ENCODE measurements at regions not wholly inside any gene's neighbourhood (a gene's known extent, or its start where the extent isn't known, plus 50 kb on each side); places are given as distances from the start of the nearest gene placed in this dataset.

DNA sequence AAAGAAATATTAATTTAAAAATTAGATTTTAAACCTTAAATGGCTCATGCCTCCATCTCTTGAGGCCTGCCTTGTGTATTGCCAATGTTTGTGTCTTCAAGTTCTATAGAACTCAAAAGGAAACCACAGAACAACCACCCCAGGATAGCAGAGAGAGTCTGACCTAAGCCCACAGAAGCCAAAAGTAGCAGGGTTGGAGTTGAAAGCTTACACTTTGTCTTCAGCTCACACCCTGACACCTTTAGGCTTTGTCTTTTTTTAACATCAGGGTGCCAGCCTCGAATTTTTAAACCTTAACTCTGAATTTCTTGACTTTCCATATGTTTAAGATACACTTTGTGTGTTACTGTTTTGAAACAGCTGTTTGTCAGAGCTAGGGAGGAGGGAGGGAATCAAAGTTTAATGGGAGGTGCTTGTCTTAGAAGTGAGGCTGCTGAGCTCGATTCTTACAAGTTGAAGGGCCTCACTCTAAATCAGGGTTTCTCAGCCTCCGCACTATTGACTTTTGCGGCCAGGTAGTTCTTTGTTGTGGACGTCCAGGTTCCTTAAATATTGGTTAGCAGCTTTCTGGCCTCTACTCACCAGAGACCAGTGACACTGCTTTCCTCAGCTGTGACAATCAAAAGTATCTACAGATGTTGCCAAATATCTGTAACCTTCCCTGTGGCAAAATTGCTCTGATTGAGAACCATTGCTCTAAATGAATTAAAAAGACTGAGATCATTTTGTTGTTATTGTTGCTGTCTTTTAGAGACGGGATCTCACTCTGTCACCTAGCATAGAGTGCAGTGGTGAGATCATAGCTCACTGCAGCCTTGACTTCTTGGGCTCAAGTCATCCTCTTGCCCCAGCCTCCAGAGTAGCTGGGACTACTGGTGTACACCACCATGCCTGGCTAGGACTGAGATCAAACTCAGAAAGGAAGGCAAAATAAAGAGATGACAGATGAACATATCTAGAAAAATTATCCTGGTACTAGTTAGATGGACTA, 139.2 kb upstream of the EOMES start:
- DNase-seq: no peak

GRCh38 chr3:27865731-27866130, 143.6 kb upstream of the EOMES start:
- no peak for DNase-seq

- no peak for DNase-seq
Measured at GRCh38 chr3:27869152-27869551, 147.0 kb upstream of the EOMES start.

- no peak for DNase-seq
Measured at GRCh38 chr3:27877061-27878013, 155.2 kb upstream of the EOMES start.

DNA sequence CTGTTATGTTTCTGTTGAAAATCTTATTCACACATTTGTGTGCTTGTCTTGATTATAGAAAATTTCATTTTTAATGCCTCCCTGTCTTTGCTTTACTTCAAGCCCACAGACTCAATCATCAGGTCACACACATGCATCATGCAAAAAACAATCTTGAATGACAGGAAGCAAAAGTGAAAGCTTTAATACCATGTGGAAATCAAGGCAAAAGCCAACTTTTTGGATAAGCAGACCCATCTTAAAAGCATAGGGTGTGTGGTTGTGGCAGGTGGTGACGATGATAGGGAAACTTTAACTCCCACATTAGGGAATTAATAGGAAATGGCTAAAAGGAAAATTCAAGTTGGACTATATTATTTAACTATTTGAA, 155.9 kb upstream of the EOMES start:
- DNase-seq: no peak

DNA sequence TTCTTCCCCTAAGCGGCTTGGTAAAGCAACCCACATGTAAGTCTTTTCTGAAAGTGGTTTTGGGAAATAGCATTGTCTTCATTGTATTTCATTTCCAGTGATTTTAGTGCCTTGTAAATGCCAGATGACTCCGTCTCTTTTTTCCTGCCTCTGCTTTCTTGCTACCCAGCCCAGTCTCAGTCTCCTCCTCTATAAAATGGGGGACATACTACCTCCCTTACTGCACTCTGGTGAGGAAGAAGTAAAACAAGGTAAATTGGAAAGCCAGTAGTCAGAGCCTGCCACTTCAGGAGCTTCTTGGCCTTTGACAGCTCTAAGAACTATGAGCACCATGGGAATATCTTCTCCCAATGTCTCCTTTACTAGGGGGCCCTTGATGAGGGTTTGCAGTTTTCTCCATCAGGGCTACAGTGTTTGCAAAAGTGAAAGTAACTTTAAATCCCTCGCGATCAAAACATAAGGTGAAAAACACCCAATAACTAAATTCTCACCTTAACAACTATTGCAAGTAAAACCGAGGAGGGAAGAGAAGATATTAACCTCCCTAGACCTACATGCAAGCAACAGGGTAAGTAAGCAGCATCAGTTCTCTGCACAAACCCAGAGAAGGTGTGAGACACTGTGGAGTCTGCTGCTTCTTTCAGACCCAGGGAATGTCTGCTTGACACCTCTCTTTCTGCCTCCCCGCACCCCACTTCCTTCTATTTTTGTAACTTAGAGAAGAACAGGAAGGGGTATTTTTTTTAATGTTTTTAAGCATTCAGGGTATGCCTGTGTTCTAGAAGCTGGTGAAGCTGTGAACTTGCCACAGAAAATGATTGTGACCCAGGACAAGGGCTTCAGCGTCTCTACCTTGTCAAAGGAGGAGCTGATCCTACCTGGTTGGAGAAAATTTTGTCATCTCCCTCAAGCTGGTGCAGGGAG, 159.1 kb upstream of the EOMES start:
- no peak for DNase-seq

DNA sequence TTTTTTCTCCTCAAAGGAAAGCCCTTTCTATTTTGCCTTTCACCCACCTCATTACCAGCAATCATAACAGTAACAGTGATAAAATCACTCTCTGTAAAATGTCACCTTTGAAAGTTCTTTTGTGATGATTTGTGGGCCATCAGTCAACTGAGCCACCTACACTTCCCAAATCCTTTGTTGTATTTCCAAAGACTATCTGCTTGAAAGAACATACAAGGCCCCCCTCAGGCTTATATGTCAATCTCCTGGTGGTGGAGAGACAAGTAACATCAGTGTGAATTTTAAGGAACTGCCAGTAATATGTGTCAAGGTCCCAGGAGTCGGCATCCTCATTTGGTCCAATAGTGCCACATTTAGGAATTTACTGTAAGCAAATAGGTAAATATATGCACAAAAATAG, 161.1 kb upstream of the EOMES start:
- DNase-seq: no peak

GRCh38 chr3:27885641-27886040, 163.5 kb upstream of the EOMES start:
- DNase-seq: no peak

DNA sequence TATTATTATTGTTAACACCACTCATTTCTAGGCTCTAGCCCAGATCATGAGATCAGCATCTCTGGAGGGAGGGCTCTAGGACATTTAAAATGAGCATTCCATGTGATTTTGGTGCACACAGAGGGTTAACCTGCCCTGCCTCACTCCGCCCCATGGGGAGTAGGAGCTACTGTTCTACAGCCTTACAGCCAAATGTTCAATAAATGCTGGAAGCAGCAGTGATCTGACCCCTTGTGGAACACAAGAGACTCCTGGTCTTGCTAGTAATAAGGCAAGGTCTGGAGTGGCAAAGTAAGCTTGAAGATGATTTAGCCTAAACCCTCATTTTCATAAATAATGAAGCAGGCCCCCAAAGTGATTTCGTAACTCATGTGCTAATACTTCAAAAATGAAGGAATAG, 166.4 kb upstream of the EOMES start:
- DNase-seq: no peak

- DNase-seq: no peak
Measured at GRCh38 chr3:27889745-27890144, 167.6 kb upstream of the EOMES start.

DNA sequence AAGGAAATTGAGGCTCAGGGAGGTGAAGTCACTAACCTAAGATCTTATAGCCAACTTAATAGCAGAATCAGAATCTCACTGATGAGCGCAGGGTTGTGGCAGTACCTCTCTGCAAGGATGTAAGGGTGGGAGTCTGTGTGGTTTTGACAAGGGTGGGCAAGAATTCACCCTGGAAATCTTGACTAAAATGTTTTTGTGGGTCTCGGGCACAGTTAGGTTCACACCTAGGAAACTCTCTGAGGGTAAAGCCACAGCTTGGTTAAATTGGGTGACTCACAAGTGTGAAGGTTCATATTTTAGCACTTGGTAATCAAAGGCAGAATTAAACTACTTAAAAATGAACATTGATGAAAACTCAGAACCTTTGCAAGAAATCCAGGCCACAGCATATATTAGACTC, 178.2 kb upstream of the EOMES start:
- DNase-seq: no peak

DNA sequence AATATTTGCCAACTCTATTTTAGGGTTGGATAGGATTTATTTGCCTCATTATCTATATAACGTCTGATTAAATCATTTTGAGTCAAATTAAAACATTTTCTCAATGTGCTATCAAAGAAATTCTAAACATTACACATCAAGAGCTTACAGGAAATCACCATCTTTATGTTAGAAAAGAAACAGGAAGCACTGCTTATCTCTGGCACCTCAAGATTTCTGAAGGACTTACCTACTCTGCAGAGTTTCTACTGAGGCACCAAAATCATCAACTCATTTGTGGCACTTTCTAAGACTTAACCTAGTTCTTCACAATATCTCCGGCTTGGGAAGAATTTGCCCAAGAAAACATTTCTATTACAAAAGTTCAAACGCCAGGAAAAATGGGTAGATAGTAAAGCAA, 181.3 kb upstream of the EOMES start:
- DNase-seq: no peak

DNA sequence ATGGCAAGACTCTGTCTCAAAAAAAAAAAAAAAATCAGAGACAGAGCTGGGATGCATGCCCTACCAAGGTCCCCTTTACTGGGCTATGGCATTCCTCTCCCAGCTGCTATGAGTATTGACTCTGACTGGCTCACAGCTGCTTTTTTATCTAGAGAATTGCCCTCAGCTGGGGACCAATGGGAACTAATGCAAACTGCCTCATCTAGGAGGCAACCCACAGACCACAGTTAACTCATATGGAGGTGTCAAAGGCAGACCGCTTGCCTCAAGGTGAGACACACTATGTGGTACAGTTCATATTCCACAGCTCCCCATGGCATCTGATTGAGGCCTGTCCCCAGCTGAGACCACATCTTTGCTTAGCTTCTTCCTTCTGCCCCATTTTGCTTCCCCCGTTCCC, 183.5 kb upstream of the EOMES start:
- DNase-seq: no peak

GRCh38 chr3:27907148-27907547, 185.0 kb upstream of the EOMES start:
- DNase-seq: no peak

DNA sequence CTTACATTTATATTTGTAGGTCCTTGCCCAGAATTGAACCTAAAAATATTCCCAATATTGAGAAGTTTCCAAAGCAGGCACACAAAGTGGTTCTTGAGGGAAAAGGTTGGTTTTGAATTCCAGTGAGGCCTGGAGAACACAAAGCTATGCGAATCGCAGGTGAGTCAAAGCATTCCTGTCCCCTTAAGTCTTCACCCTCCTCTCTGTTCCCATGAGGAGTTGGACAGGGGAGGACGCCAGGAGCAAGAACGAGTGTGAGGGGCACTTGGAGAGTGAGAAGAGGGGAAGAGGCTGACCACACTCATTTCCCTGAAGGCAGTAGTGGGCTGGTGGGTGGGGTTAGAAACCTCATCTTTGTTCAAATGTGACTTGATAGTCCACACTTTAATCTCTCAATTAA, 185.8 kb upstream of the EOMES start:
- no peak for DNase-seq

DNA sequence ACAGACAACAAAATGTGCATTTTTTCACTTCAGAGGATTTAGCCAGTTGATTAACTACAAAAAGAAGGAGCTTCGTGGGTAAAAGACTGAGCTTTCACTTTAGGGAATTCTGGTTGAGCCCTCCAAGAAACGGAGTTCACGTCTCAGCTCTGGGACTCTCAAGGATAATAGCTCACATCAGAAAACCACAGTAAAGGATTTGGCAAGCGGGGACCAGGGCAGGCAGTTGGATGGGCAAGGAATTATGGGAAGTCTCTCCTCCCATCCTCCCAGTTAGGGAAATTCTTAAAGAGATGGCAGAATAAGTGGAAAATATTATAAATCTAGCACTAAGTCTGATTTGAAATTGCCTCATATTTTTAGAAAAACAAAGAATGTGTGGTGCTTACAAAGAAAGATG, 188.3 kb upstream of the EOMES start:
- DNase-seq: no peak

GRCh38 chr3:27914199-27914598, 192.1 kb upstream of the EOMES start:
- no peak for DNase-seq

DNA sequence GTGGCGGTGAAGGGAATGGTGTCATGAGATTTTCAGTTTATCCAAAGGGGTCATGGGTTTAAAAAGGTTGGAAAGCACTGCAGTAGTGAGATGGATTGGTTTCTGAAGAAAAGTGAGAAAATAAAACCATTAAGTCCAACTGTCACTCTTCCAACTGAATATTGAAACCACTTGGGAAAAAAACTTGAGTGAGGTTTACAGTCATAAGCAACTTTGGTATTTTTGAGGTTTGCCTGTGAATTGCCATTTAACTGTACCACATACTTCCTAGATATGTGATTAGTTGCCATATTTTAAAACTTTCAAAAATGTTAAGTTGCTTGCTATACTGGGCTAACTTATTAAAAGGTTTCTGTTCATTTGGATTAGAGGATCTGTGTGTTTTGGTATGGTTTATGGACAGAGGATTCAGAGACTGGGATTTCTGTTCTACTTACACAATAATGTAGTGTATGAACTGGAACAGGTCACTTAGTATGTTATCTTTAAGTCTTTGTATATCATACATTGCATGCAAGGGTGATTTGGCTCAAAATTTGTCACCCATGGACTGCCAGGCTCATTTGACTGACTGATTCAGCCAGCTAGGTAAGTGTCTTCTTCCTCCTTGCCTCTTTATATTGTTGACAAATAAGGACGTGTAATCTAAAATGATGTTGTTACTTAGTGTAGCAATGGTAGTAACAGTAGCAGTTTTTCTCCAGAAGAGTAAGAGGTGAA, 201.4 kb upstream of the EOMES start:
- no peak for DNase-seq

- no peak for DNase-seq
Measured at GRCh38 chr3:27927882-27928281, 205.8 kb upstream of the EOMES start.

GRCh38 chr3:27930052-27930602, 208.0 kb upstream of the EOMES start:
- no peak for DNase-seq

Measured in nucleus accumbens (tissue), 56 donors.